H9 (cell line): ENCODE measurements at regions not wholly inside any gene's neighbourhood (a gene's known extent, or its start where the extent isn't known, plus 50 kb on each side); places are given as distances from the start of the nearest gene placed in this dataset.

Source experiments
- DNase-seq: peaks from one replicate; pipeline ENCODE4 v3.0.0-alpha.2; 2017
- H2AFZ ChIP-seq: one replicate; pipeline ENCODE4 v1.6.1; 2013; ENCODE audit warnings: mild to moderate bottlenecking, low read length, control low read depth, moderate library complexity
- H2AK5ac ChIP-seq: 2 replicates; pipeline ENCODE4 v1.6.1; 2013; ENCODE audit warnings: low read length, control low read depth, mixed read lengths; ENCODE audit not compliant: insufficient read length
- H2BK120ac ChIP-seq: one replicate; pipeline ENCODE4 v1.6.1; 2013; ENCODE audit warnings: low read depth, mild to moderate bottlenecking, low read length, control low read depth, inconsistent platforms; ENCODE audit not compliant: poor library complexity, severe bottlenecking
- H2BK12ac ChIP-seq: 2 replicates; pipeline ENCODE4 v1.6.1; 2013; ENCODE audit warnings: low read length, control low read depth, mixed read lengths, low read depth; ENCODE audit not compliant: insufficient read length
- H2BK15ac ChIP-seq: 2 replicates; pipeline ENCODE4 v1.6.1; 2013; ENCODE audit warnings: low read depth, low read length, control low read depth
- H2BK20ac ChIP-seq: one replicate; pipeline ENCODE4 v1.6.1; 2013; ENCODE audit warnings: low read depth, mild to moderate bottlenecking, low read length, control low read depth, inconsistent platforms; ENCODE audit not compliant: poor library complexity, severe bottlenecking
- H2BK5ac ChIP-seq: 2 replicates; pipeline ENCODE4 v1.6.1; 2013; ENCODE audit warnings: low read length, control low read depth, mixed read lengths; ENCODE audit not compliant: insufficient read length
- H3K14ac ChIP-seq: 2 replicates; pipeline ENCODE4 v1.6.1; 2013; ENCODE audit warnings: low read length, control low read depth; ENCODE audit not compliant: insufficient read depth
- H3K18ac ChIP-seq: 2 replicates; pipeline ENCODE4 v1.6.1; 2013; ENCODE audit warnings: low read depth, mild to moderate bottlenecking, mixed read lengths, low read length, control low read depth; ENCODE audit not compliant: insufficient read length
- H3K23ac ChIP-seq: 2 replicates; pipeline ENCODE4 v1.6.1; 2013; ENCODE audit warnings: low read length, control low read depth, mixed read lengths, low read depth; ENCODE audit not compliant: insufficient read length
- H3K23me2 ChIP-seq: 2 replicates; pipeline ENCODE4 v1.6.1; 2013; ENCODE audit warnings: low read depth, mild to moderate bottlenecking, mixed read lengths, low read length, control low read depth; ENCODE audit not compliant: insufficient read length, poor library complexity, severe bottlenecking
- H3K27ac ChIP-seq: 2 replicates; pipeline ENCODE4 v1.5.1; 2013; ENCODE audit warnings: low read length, control low read depth, mixed read lengths, low read depth; ENCODE audit not compliant: insufficient read length
- H3K27me3 ChIP-seq: 2 replicates; pipeline ENCODE4 v1.6.1; 2013; ENCODE audit warnings: low read length, control low read depth, inconsistent platforms; ENCODE audit not compliant: insufficient read depth
- H3K4ac ChIP-seq: 2 replicates; pipeline ENCODE4 v1.6.1; 2013; ENCODE audit warnings: low read depth, mild to moderate bottlenecking, control low read depth, inconsistent platforms, low read length, moderate library complexity
- H3K4me1 ChIP-seq: 2 replicates; pipeline ENCODE4 v1.6.1; 2013; ENCODE audit warnings: low read length, control low read depth, inconsistent platforms; ENCODE audit not compliant: insufficient read depth
- H3K4me2 ChIP-seq: 2 replicates; pipeline ENCODE4 v1.6.1; 2013; ENCODE audit warnings: low read length, control low read depth, mixed read lengths; ENCODE audit not compliant: insufficient read length, insufficient read depth
- H3K56ac ChIP-seq: 2 replicates; pipeline ENCODE4 v1.6.1; 2013; ENCODE audit warnings: low read depth, mild to moderate bottlenecking, mixed read lengths, low read length, control low read depth; ENCODE audit not compliant: insufficient read length
- H3K79me1 ChIP-seq: 2 replicates; pipeline ENCODE4 v1.6.1; 2013; ENCODE audit warnings: low read depth, mild to moderate bottlenecking, moderate library complexity, low read length, control low read depth, inconsistent platforms; ENCODE audit not compliant: insufficient read depth, poor library complexity, severe bottlenecking
- H3K79me2 ChIP-seq: 2 replicates; pipeline ENCODE4 v1.6.1; 2013; ENCODE audit warnings: low read length, control low read depth, inconsistent platforms; ENCODE audit not compliant: insufficient read depth
- H3K9ac ChIP-seq: 2 replicates; pipeline ENCODE4 v1.6.1; 2013; ENCODE audit warnings: low read length, control low read depth, mixed read lengths; ENCODE audit not compliant: insufficient read length; ENCODE audit errors: extremely low read depth
- H3K9me3 ChIP-seq: one replicate; pipeline ENCODE4 v1.6.1; 2013; ENCODE audit warnings: low read depth, low read length, inconsistent platforms; ENCODE audit not compliant: control insufficient read depth
- H3T11ph ChIP-seq: one replicate; pipeline ENCODE4 v1.6.1; 2013; ENCODE audit warnings: mild to moderate bottlenecking, low read length, control low read depth, inconsistent platforms
- H4K20me1 ChIP-seq: one replicate; pipeline ENCODE4 v1.6.1; 2013; ENCODE audit not compliant: control insufficient read depth, insufficient read length, insufficient read depth
- H4K5ac ChIP-seq: 2 replicates; pipeline ENCODE4 v1.6.1; 2013; ENCODE audit warnings: low read depth, mild to moderate bottlenecking, mixed read lengths, low read length, control low read depth; ENCODE audit not compliant: insufficient read length
- H4K8ac ChIP-seq: replicated peaks from 2 replicates; pipeline ENCODE4 v1.6.1; 2013; ENCODE audit warnings: low read length, control low read depth, mixed read lengths, low read depth; ENCODE audit not compliant: insufficient read length
- H4K91ac ChIP-seq: 2 replicates; pipeline ENCODE4 v1.6.1; 2013; ENCODE audit warnings: low read depth, mild to moderate bottlenecking, moderate library complexity, mixed read lengths, low read length, control low read depth; ENCODE audit not compliant: insufficient read length
- H3K27ac Mint-ChIP-seq, 3 experiments: 2 replicates in 2 of 3; 3 replicates in 1 of 3; pipeline ENCODE4 v1.8.0; 2020 to 2021; ENCODE audit warnings: mixed read lengths in 3 of 3, mild to moderate bottlenecking in 1 of 3, moderate library complexity in 1 of 3
- H3K27me3 Mint-ChIP-seq: 2 replicates; pipeline ENCODE4 v1.8.0; 2021; ENCODE audit warnings: low read depth, mild to moderate bottlenecking, moderate library complexity, mixed read lengths
- H3K36me3 Mint-ChIP-seq, 3 experiments: 2 replicates in 2 of 3; 3 replicates in 1 of 3; pipeline ENCODE4 v1.8.0; 2020 to 2021; ENCODE audit warnings: low read depth in 3 of 3, mixed read lengths in 3 of 3; ENCODE audit not compliant: insufficient read depth in 1 of 3
- H3K4me1 Mint-ChIP-seq, 2 experiments: 2 replicates each; pipeline ENCODE4 v1.8.0; 2020; ENCODE audit warnings: mixed read lengths in 2 of 2
- H3K4me3 Mint-ChIP-seq, 2 experiments: 2 replicates in 1 of 2; 3 replicates in 1 of 2; pipeline ENCODE4 v1.8.0; 2020 to 2021; ENCODE audit warnings: mild to moderate bottlenecking in 2 of 2, mixed read lengths in 2 of 2, moderate library complexity in 1 of 2
- H3K9me3 Mint-ChIP-seq, 2 experiments: 2 replicates in 1 of 2; 3 replicates in 1 of 2; pipeline ENCODE4 v1.8.0; 2020; ENCODE audit warnings: mild to moderate bottlenecking in 2 of 2, mixed read lengths in 2 of 2, moderate library complexity in 1 of 2
- WGBS: extraction: QIAGEN DNeasy Blood & Tissue Kit; methylation state at CpG from one replicate; pipeline ENCODE4 v1.1.7; 2013; ENCODE audit warnings: missing lambda C conversion rate, low lambda C conversion rate, mixed read lengths; ENCODE audit not compliant: insufficient read length; ENCODE audit errors: extremely low coverage; 5-methylcytosine and 5-hydroxymethylcytosine counted together
- TF ChIP-seq, protein P1 (sequence below): fragments of 200-600 bp; sonication (generic); conservative IDR thresholded peaks from 3 replicates; pipeline ENCODE4 v1.8.0; 2021; ENCODE audit warnings: antibody characterized with exemption, mild to moderate bottlenecking

GRCh38 chr7:21361413-21362125, 66.3 kb upstream of the SP4 start:
- Histone ChIP-seq H3K27me3 (no peaks in the 10 kb centered on the region), H2BK120ac (no peak overlapping the region), H3K27ac (no peak overlapping the region), H2AFZ (no peak overlapping the region), H3T11ph (no peak overlapping the region), H3K23me2 (no peaks in the 10 kb centered on the region), H3K9ac (no peak overlapping the region), H3K79me2 (no peaks in the 10 kb centered on the region), H4K5ac (no peak overlapping the region), H4K20me1 (no peaks in the 10 kb centered on the region), H2BK20ac (no peak overlapping the region), H4K91ac (no peak overlapping the region), H2BK12ac (no peak overlapping the region), H4K8ac (no peak overlapping the region), H2BK15ac (no peak overlapping the region), H3K9me3 (no peaks in the 10 kb centered on the region), H3K4me1 (0 out of 2 replicates have a peak, but pooled peaks cover 2% of the 10 kb centered on the region), H3K79me1 (no peaks in the 10 kb centered on the region), H3K56ac (no peak overlapping the region), H3K4ac (no peak overlapping the region), H3K14ac (no peak overlapping the region), H3K4me2 (no peak overlapping the region), H3K18ac (no peak overlapping the region), H2AK5ac (no peak overlapping the region), H3K23ac (no peak overlapping the region), H2BK5ac (no peak overlapping the region)
- no peak for DNase-seq
- H3K9me3 Mint-ChIP-seq, result peaks cover 0 to 3% of the 10 kb centered on the region in 2 experiments; a peak in 2 of 5 replicates
- TF ChIP-seq, protein P1, sequence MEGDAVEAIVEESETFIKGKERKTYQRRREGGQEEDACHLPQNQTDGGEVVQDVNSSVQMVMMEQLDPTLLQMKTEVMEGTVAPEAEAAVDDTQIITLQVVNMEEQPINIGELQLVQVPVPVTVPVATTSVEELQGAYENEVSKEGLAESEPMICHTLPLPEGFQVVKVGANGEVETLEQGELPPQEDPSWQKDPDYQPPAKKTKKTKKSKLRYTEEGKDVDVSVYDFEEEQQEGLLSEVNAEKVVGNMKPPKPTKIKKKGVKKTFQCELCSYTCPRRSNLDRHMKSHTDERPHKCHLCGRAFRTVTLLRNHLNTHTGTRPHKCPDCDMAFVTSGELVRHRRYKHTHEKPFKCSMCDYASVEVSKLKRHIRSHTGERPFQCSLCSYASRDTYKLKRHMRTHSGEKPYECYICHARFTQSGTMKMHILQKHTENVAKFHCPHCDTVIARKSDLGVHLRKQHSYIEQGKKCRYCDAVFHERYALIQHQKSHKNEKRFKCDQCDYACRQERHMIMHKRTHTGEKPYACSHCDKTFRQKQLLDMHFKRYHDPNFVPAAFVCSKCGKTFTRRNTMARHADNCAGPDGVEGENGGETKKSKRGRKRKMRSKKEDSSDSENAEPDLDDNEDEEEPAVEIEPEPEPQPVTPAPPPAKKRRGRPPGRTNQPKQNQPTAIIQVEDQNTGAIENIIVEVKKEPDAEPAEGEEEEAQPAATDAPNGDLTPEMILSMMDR, result no peak
- no CpG with 5 or more reads among the region's 5 CpGs for WGBS
- no peak overlapping the region for H3K27ac Mint-ChIP-seq
- H3K27me3 Mint-ChIP-seq, result no peaks in the 10 kb centered on the region; the same call in 1 of the 2 replicates
- H3K4me3 Mint-ChIP-seq, result no peak overlapping the region
- no peaks in the 10 kb centered on the region for H3K36me3 Mint-ChIP-seq
- H3K4me1 Mint-ChIP-seq, result 0 out of 4 replicates have a peak, but pooled peaks cover 0 to 2% of the 10 kb centered on the region in 2 experiments
